ENCODE measurements at regions not wholly inside any gene's neighbourhood (a gene's known extent, or its start where the extent isn't known, plus 50 kb on each side); places are given as distances from the start of the nearest gene placed in this dataset.

GRCh38 chr4:59643682-59644081, 1556.4 kb upstream of the ADGRL3 start:
- Histone ChIP-seq H3K9me3 (peaks cover 4% of the 10 kb centered on the region), H3K4me3 (no peak overlapping the region), H3K36me3 (ENCODE audit: low read depth) (no peaks in the 10 kb centered on the region), H3K4me1 (ENCODE audit: low read depth) (no peaks in the 10 kb centered on the region)
- no peak for ATAC-seq
- TF ChIP-seq, protein P1, sequence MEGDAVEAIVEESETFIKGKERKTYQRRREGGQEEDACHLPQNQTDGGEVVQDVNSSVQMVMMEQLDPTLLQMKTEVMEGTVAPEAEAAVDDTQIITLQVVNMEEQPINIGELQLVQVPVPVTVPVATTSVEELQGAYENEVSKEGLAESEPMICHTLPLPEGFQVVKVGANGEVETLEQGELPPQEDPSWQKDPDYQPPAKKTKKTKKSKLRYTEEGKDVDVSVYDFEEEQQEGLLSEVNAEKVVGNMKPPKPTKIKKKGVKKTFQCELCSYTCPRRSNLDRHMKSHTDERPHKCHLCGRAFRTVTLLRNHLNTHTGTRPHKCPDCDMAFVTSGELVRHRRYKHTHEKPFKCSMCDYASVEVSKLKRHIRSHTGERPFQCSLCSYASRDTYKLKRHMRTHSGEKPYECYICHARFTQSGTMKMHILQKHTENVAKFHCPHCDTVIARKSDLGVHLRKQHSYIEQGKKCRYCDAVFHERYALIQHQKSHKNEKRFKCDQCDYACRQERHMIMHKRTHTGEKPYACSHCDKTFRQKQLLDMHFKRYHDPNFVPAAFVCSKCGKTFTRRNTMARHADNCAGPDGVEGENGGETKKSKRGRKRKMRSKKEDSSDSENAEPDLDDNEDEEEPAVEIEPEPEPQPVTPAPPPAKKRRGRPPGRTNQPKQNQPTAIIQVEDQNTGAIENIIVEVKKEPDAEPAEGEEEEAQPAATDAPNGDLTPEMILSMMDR (IDR thresholded peaks at IDR 0.05): no peak
- intact Hi-C loops (cut with DNase I, micrococcal nuclease): no loop called here
- DNase-seq: no peak

- TF ChIP-seq, protein P1 (IDR thresholded peaks at IDR 0.05): no peak
- no peak for ATAC-seq
- intact Hi-C loops (cut with DNase I, micrococcal nuclease): no loop called here
- H3K4me3 ChIP-seq: no peak overlapping the region
- no peaks in the 10 kb centered on the region for H3K4me1 ChIP-seq (ENCODE audit: low read depth)
- no peak for DNase-seq
- no peaks in the 10 kb centered on the region for H3K9me3 ChIP-seq
- no peaks in the 10 kb centered on the region for H3K36me3 ChIP-seq (ENCODE audit: low read depth)
Measured at GRCh38 chr4:59644765-59645164, 1555.4 kb upstream of the ADGRL3 start.

- intact Hi-C loops (cut with DNase I, micrococcal nuclease): no loop called here
Measured at GRCh38 chr4:59646082-59646481, 1554.0 kb upstream of the ADGRL3 start.

GRCh38 chr4:59647011-59647410, 1553.1 kb upstream of the ADGRL3 start:
- ATAC-seq (no peak), DNase-seq (no peak)
- no peaks in the 10 kb centered on the region for H3K4me1 ChIP-seq (ENCODE audit: low read depth)
- H3K9me3 ChIP-seq: peaks cover 5% of the 10 kb centered on the region
- no peak overlapping the region for H3K4me3 ChIP-seq
- intact Hi-C loops (cut with DNase I, micrococcal nuclease): no loop called here
- H3K36me3 ChIP-seq (ENCODE audit: low read depth): no peaks in the 10 kb centered on the region
- TF ChIP-seq, protein P1 (IDR thresholded peaks at IDR 0.05): no peak

More at GRCh38 chr4:59646082-59646481, 1554.0 kb upstream of the ADGRL3 start:
- TF ChIP-seq, protein P1 (IDR thresholded peaks at IDR 0.05): no peak
- Histone ChIP-seq H3K9me3 (peaks cover 3% of the 10 kb centered on the region), H3K4me3 (no peak overlapping the region), H3K36me3 (ENCODE audit: low read depth) (no peaks in the 10 kb centered on the region), H3K4me1 (ENCODE audit: low read depth) (no peaks in the 10 kb centered on the region)
- ATAC-seq: no peak
- no peak for DNase-seq

DNA sequence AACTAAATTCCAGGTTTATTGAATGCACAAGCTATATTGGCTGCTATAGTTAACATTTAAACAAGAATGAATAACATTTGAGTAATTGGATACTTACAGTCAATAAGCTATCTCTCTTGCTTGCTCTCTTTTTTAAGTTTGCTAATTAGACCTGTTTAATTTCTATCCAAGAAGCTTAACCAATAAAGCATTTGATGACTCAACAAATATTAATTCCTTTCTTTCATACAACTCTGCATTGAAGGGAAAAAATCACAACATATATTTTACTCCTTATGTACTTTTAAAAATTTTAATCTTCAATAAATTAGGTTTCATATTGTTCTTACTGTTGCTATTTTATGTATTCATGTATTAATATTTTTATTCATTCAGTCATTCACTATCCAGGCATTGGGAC, 1552.6 kb upstream of the ADGRL3 start:
- intact Hi-C loops (cut with DNase I, micrococcal nuclease): no loop called here
- TF ChIP-seq, protein P1 (IDR thresholded peaks at IDR 0.05): no peak
- Histone ChIP-seq H3K36me3 (ENCODE audit: low read depth) (no peaks in the 10 kb centered on the region), H3K4me1 (ENCODE audit: low read depth) (no peaks in the 10 kb centered on the region), H3K9me3 (peaks cover 5% of the 10 kb centered on the region), H3K4me3 (no peak overlapping the region)
- DNase-seq (no peak), ATAC-seq (no peak)

DNA sequence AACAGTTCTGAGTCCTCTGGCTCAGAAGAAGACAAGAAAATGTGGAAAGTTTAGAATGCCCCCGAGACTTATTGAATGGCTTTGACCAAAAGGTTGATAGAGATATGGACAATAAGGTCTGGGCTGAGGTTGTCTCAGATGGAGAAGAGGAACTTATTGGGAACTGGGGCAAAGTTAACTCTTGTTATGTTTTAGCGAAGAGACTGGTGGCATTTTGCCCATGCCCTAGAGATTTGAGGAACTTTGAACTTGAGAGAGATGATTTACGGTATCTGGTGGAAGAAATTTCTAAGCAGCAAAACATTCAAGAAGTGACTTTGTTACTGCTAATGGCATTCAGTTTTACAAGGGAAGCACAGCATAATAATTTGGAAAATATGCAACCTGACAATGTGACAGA, 1549.3 kb upstream of the ADGRL3 start:
- intact Hi-C loops (cut with DNase I, micrococcal nuclease): no loop called here
- Histone ChIP-seq H3K4me3 (no peak overlapping the region), H3K4me1 (ENCODE audit: low read depth) (no peaks in the 10 kb centered on the region), H3K9me3 (peaks cover 8% of the 10 kb centered on the region), H3K36me3 (ENCODE audit: low read depth) (no peaks in the 10 kb centered on the region)
- TF ChIP-seq, protein P1 (IDR thresholded peaks at IDR 0.05): no peak
- no peak for ATAC-seq
- DNase-seq: peak in 1 of 3 donors; percentile 2
